HG03196 (cell line): ENCODE measurements at regions not wholly inside any gene's neighbourhood (a gene's known extent, or its start where the extent isn't known, plus 50 kb on each side); places are given as distances from the start of the nearest gene placed in this dataset.

Source experiments
- ATAC-seq: cut with Tn5 transposase; IDR thresholded peaks from one replicate; pipeline ENCODE4 v1.9.1; 2021; ENCODE audit not compliant: unreplicated experiment

DNA sequence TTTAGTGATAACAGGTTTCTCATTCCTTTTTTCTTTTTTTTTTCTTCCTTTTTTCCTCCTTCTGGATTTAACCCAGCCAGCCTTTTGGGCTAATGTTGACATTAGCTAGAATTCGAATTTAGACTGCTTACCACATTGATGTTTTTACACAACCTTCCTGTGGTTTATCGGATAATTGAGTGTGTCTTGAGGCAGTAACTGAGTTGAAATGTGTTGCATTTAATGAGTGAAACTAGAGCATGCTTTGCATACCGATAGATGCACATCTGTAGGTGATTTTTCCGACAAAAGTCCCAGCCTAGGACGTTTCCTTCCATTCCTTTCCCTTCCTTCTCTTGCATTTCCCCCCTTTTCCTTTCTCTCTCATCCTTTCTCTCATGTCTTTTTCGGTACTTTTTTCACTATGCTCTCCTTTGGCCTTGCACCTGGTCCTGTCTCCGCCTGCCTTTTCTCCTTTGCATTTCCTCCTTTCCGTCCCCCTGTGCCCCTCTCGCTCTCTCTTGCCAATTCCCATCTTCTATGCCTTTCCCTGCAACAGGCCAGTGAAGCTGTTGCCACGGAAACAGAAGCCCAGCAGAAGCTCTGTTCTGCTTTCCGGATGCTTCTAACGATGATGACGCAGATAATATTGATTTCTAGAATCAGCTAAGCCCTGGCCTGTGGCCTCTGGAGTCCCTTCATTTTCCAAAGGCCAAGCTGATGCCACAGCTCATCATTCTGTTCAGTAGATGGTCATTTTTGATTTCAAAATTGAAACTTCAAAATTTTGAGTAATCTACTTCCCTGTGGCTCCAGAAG is 76.1 kb downstream of the SLC25A47 start:
- no peak for ATAC-seq

DNA sequence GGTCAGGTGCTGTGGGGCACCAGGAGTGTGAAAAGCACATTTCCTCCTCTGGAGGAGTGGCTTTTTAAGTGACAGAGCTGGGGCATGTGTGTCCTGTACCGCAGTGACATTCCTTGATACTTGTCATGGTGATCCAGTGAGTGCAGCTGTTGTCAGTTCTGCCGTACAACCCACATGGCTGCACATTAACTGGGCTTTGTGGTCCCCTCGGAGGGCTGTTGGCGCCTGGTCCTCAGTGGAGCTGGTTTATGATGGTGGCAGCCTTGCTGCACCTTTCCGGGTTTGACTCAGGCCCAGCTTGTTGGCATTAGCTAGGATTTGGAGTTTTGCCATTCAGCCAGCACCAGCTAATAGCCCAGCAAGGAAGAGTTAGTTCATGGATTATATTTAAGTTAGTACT is 77.0 kb downstream of the SLC25A47 start:
- ATAC-seq, result no peak

DNA sequence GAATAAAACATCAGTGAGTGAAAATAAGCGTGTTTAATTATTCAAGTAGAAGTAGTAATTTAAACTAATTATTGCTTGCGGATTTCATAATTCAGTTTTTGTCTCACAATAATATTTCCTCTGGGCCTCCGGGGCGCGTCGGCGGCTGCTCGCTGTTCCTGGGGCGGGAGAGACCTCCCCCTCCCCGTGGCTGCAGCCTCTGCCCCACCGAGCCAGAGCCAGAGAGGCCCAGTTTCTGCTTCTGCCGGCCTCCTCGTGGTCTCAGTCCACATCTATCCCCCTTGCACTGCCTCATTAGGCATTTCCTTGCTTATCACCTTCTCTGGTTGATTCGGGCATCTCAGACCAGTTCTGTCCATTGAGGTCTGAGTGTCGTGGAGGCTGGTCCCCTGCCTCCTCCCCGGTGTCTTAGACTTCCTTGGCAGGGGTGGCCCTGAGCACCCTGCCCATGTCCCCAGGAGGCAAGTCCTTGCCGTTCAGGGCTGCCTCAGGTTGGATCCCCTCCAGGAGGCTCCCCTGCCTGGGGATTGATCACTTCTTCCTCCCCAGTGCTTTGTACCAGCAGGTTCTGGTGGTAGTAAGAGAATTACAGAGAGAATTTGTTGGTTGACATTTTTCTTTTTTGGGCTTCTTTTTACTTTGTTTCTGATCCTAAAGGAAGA is 78.0 kb downstream of the SLC25A47 start:
- ATAC-seq, result no peak

DNA sequence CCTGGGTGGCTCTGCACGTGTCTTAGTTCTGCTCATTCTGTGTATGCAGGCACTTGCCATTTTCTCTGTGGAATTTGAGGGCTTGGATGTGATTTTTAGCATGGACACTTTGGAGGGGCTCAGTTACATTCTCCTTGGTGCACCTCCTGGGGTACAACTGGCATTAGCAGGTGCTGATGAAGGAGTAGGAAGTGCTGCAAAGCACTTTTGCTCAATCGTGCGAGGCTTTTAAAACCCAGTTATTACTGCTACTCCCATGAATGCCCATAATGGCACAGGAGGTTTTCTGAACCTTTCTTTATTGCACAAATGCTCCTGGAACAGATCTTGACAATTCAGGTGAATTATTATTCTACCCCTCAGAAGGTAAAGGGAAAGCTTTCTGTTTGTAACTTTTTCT is 78.7 kb downstream of the SLC25A47 start:
- no peak for ATAC-seq

DNA sequence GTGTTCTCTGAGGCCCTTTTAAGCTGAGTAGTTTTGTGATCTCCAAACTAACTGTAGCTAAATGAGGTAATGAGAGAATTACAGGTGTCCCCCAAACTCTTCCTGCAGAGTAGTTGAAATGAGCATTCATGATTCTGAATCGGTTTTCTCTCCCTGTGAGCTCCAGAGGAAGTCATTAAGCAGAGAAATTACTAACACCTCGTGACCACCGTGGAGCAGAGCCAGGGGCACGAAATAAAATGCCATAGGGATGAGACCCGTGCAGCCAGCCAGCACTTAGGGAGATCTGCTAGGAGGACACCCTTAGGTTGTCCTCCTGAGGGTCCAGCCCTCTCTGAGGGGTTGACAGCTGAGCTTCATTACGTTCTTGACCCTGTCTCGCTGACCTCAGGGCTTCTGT is 79.5 kb downstream of the SLC25A47 start:
- no peak for ATAC-seq

DNA sequence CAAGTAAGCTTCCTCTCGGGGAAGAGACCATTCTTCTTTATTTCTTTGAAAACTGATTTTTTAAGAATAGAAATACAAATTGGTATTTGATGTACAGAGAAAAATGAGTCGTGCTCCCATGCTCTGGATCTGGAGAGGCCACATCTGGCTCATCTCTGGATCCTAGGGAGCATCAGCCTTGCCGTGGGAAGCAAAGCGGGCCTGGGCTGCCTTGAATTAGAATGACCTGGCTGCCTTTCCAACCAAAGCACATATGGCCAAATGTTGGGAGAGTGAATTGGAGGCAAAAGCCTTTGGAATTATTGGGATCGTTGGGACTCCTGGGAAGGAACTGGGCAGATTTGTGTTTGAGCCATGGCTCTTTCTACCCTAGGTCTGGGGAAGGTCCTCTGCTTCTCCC is 80.0 kb downstream of the SLC25A47 start:
- no peak for ATAC-seq

DNA sequence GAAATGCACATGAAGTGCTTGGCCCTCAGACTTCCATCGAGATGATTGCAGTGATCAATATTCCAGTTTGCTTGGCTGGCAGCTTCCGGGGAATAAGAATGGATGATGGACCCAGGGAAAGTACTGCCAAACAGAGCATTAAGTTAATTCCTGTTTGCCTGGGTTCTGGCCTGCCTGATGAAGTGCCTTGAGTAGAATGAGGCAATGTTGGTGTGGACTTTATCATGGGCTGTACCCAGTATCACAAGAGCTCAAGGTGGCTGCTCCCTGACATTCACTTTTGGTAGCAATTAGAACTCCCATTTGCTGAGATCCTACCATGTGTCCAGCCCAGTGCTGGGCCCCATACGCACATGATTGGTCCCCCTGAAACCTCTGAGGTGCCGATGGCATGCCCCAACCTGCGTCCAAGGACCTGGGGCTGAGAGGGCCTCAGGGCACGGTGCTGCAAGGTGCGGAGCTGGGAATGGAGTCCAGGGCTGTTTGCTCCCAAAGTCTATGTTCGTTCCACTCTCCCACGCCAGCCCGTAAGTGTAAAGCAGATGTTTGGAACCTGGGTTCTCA is 80.7 kb downstream of the SLC25A47 start:
- no peak for ATAC-seq

DNA sequence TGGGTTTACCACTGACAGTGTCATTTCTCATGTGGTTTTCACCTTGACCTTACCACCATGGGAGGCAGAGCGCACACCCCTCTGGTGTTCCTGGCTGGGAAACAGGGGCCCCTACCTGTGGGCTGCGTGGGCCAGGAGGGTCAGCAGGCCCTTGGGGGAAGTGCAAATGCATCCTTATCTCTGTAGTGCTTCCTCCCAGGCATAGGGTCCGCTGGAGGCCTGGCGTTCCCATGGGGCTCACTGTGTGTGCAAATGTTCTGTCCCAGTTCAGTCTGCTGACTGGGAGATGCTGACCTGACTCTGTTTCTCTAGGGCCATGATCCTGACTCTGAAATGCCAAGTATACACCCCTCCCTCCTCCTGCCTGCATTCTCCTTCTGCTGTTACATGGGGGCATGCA is 81.3 kb downstream of the SLC25A47 start:
- no peak for ATAC-seq

DNA sequence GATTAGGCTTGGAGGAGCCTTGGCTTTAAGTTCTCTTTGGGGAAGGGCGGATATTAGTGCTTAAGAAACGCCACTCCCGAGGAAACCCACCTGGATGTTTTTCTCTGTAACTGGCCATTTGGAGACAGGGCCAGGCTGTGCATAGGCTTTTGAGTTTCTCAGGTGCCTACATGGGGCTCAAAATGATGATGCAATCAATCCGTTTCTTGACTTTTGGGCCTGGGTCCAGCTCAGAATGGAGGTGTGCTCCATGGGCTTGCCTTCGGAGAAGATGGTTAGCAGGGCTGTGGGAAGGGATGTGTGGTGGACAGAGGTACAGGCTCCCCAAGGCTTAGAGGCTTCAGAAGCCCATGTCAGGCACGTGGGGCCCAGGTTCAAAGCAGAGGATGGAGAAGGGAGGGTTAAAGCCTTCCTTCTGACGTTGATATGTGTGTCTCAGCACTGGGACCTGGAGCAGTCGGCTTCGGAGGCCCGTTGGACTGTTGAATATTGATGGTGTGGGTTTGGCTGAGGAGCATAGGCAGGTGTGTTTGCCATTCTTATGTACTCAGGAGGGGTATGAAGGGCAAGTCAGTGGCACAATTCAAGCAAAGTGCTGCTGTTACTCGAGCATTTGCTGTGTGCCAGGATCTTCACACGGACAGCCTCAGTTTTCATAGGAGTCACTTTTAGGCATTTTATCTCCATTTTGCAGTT is 82.8 kb downstream of the SLC25A47 start:
- ATAC-seq, result no peak

DNA sequence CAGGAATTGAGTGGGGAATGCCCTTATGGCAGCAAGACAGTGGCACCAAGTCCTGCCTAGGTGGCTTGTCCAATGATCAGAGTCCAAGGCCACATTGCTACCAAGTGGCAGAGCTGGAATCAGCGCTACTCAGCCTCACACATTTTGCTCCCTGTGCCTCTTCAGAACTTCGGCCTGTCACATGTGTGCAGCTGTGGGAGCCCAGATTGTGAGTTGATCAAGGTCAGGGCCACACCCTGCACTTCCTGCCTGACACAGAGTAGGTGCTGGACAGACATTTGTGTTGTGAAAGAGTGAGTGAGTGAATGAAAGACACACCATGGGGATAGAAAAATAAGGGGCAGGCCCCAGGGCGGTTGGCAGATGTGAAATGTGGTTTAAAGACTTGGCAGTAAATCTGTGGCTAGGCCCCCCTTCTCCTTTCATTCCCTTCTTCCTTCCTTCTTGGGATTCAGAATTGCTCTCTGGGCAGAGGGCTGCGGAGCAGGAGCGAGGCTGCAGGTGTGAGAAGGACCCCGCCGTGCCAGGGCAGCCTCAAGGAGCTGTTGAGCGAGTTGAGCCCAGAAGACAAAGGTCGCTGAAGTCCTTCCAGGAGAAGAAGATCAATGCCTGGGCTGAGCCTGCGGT is 83.5 kb downstream of the SLC25A47 start:
- no peak for ATAC-seq

DNA sequence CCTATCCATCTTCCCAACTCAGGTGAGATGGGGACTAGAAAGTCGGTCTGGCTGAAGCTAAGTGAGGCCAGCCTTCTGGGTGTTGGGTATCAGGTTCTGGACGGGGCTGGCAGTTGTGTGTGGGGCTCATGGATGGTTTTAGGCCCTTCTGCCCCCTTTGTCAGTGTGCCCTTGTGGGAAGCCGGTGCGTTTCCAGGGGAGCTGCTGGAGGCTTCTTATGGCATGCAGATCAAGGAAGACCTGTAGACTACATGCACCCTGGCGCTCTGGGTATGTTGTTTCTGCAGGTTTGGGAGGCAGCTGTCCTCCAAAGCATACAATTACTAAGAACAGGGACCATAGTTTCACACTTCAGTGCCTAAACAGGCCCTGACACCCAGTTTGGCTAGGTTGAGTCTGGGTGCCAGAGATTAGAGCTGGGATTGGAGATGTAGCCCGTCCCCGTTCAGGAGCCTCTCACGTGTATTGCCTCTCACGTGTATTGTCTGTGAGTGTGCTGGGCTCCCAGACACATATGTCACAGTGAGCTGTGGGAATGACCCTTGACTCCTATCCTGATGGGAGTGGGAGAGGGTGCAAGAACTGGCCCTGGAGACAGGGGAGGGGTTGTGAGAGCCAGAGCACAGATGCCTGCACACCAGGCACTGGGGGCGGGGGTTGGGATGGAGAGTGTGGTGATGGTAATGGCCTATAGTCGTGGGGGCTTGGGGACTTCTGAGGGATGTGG is 84.4 kb downstream of the SLC25A47 start:
- ATAC-seq, result no peak

DNA sequence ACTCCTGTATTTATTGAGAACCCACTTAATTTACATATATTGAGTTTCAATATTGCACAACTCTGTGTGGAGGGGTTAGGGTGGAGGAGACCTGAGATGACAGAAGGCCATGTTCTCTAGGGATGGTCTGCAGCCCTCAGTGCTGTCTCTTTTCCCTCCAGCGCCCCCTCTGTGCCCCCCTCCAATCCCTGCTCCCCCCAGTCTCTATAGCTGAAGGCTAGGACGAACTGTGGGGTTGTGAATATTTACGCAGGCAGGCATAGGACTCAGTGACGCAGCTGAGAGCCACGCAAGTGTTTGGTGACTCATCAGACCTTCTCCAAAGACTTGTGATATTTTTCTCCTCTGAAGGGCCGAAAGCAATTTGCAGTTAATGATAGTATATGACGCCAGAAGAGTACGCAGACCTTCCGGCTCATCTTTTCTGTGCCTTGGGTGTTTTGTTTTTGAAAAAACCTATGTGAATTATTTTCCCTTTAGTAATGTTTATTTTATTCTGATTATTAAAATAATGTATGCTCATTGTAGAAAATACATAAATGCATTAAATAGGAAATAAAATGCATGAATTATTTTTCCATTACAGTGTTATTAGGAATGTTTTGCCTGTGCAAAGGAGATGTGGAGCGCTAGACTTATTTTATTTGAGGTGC is 85.3 kb downstream of the SLC25A47 start:
- no peak for ATAC-seq

DNA sequence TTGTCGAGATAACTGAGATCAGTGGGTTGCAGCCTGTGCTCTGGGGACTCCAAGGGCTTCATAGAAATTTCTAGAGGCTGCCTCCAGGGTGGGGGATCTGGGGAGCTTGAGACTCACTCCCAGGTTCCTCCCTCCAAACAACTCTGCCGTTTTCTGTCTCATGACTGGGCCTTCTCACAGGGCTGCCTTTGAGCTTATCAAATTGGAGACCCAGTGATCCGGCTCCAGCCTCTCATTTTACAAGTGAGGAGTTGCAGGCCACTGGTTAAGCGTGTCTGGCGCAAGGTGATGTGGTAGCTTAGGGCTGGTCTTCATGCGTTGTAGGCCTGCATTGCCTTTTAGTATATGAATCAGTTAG is 85.8 kb downstream of the SLC25A47 start:
- ATAC-seq, result no peak

DNA sequence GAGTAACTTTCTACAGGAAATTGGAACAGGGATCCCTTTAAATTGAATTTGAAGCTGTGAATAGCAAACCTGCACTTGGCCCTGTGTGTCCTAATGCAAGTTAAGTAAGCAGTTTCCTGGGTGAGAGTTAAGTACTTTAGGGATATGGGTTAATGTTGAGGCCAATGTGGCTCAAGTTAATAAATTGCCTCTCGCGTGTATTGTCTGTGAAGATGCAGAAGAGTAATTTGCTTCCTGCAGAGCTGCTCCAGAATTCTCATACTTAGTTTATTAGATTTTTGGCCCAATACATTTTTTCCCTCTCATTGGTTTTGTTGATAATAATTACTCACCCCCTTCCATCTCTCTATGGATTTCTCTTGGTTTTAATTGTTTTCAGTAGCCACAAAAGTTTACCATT is 86.5 kb downstream of the SLC25A47 start:
- no peak for ATAC-seq

DNA sequence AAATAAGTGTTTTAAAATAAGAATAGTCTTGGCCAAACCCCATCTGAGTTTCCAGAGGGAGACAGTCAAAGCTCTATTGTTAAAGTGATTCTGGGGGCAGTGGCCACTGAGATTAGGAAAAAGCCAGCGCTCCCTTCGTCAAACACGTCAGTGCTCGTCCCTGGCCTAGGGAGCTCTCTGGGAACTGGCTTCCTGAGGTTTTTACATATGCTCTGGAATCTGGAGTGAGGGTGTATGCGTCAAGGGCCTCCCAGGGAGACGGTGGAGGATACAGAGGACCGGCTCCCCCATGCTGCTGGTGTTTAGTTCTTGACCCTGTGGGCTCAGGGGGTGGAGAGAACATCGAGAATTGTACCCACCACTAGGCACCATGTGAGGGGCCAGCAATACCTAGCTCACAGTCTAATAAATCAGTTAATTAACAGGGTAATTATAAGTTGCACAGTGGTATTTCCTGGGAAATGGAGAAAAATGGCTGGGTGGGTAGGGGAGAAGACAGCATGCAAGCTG is 87.0 kb downstream of the SLC25A47 start:
- ATAC-seq, result no peak

DNA sequence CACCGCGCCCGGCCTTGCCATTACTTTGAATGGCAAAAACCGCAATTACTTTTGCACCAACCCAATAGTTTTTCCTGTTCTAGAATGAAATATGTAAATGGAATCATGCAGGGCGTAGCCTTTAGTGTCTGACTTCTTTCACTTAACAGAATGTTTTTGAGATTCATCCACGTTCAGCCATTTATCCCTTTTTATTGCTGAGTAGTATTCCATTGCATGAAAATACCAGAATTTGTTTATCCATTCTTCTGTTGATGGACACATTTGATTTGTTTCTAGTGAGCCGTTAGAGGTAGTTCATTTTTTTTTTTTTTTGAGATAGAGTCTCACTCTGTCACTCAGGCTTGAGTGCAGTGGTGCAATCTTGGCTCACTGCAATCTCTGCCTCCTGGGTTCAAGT is 90.6 kb downstream of the SLC25A47 start:
- no peak for ATAC-seq

DNA sequence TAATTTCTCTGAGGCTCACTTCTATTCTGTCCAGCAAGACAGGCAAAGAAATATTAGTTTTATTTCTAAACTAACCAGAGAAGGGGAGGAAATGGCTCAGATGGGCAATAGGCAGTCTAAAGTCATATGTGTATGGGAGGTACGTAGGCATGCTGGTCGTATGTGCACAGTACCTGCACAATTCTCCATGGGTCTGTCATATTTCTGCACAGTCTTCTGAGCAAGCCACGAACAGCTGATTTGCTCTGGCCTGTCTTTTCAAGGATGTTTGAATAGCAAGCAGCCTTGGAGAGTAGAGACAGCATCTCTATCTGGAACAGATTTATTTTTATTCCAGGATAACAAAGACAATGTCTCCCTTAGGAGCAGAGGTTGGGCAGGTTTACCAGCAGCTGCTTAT is 92.1 kb downstream of the SLC25A47 start:
- ATAC-seq, result no peak

DNA sequence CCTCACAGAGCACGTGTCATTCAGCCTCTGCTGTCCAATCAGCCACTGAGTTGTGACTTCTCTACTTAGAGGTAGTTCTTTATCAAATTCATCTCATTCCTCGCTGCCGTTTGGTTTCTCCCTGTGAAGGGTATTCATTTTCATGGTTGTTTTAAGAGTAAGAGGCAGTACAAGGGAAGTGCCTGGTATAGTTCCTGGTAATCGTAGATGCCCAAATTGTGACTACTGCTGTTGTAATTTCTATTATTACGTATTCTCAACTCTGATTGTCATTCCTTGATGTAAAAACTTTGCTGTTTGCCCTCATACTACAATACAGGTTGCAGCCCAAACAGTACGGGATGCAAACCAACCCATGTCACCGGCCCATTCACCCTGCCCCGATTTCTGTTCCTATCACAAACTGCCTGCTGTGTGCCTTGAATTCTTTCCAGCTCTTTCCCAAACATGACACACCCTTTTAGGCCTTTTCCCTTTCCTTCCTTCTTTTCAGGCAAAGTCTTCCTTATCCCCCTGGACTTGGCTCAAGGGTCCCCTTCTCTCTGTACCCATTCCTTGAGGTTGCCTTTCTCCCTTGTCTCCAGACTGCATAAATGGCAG is 93.0 kb downstream of the SLC25A47 start:
- ATAC-seq, result no peak
